ENCODE measurements at regions not wholly inside any gene's neighbourhood (a gene's known extent, or its start where the extent isn't known, plus 50 kb on each side); places are given as distances from the start of the nearest gene placed in this dataset.

DNA sequence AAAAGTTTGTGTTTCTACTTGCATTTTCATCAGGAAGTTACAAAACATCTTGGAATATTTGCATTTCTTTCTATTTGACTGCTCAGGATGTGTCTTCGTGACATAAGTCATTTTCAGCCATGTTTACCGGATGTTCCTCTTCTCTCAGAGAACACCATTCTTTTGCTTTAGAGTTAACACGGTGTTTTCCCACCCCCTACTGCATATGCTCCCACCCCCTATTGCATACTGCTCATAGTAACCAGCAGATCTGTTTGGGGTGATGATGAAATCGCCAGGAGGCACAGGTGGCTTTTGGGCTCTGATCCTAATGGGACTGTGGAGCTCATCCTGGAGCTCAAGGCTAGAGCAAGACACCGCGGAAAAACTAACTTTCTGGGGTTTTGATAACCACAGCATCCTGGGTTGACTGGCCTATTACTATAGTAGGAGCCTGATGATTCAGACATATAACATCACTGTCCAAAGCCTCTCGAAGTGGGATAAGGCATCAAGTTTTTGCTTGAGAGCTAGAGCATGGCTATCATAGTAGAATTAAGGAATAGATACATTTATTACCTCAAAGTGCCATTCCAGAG is 65.1 kb upstream of the BET1 start:
- TF ChIP-seq CTCF (tag by site-specific recombination; IDR thresholded peaks at IDR 0.05) (no peak), ZNF560 (tag by site-specific recombination; IDR thresholded peaks at IDR 0.05; ENCODE audit: borderline replicate concordance) (no peak), ZNF146 (tag by site-specific recombination; IDR thresholded peaks at IDR 0.05) (no peak), ZNF558 (tag by site-specific recombination; IDR thresholded peaks at IDR 0.05) (no peak), ZFP41 (tag by site-specific recombination; IDR thresholded peaks at IDR 0.05; ENCODE audit: borderline replicate concordance) (no peak), ZIC2 (tag by site-specific recombination; IDR thresholded peaks at IDR 0.05) (no peak), ZNF660 (tag by site-specific recombination; IDR thresholded peaks at IDR 0.05) (no peak), SP2 (tag by site-specific recombination; IDR thresholded peaks at IDR 0.05) (no peak), ZNF837 (tag by site-specific recombination; IDR thresholded peaks at IDR 0.05) (no peak), ZNF184 (tag by site-specific recombination; IDR thresholded peaks at IDR 0.05) (no peak), ELK4 (IDR thresholded peaks at IDR 0.05; ENCODE audit: borderline replicate concordance, low read depth, low read length) (no peak), YY2 (tag by site-specific recombination; IDR thresholded peaks at IDR 0.05) (no peak)
- TF ChIP-seq, protein P1, sequence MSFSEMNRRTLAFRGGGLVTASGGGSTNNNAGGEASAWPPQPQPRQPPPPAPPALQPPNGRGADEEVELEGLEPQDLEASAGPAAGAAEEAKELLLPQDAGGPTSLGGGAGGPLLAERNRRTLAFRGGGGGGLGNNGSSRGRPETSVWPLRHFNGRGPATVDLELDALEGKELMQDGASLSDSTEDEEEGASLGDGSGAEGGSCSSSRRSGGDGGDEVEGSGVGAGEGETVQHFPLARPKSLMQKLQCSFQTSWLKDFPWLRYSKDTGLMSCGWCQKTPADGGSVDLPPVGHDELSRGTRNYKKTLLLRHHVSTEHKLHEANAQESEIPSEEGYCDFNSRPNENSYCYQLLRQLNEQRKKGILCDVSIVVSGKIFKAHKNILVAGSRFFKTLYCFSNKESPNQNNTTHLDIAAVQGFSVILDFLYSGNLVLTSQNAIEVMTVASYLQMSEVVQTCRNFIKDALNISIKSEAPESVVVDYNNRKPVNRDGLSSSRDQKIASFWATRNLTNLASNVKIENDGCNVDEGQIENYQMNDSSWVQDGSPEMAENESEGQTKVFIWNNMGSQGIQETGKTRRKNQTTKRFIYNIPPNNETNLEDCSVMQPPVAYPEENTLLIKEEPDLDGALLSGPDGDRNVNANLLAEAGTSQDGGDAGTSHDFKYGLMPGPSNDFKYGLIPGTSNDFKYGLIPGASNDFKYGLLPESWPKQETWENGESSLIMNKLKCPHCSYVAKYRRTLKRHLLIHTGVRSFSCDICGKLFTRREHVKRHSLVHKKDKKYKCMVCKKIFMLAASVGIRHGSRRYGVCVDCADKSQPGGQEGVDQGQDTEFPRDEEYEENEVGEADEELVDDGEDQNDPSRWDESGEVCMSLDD (tag by site-specific recombination; IDR thresholded peaks at IDR 0.05) = no peak
